ENCODE measurements at regions not wholly inside any gene's neighbourhood (a gene's known extent, or its start where the extent isn't known, plus 50 kb on each side); places are given as distances from the start of the nearest gene placed in this dataset.

GRCh38 chr7:155870334-155871180, 58.3 kb upstream of the SHH start:
- H3K4me3 Mint-ChIP-seq: no peak overlapping the region
- H3K27me3 Mint-ChIP-seq: peaks cover 9 to 28% of the 10 kb centered on the region in 2 donors
- Histone ChIP-seq H3K4me1 (ENCODE audit: insufficient read depth, low read length) (no peaks in the 10 kb centered on the region), H3K9me3 (ENCODE audit: low read length) (no peaks in the 10 kb centered on the region), H3K27ac (ENCODE audit: low read depth, low read length) (no peak overlapping the region), H3K36me3 (ENCODE audit: insufficient read depth, low read length) (no peaks in the 10 kb centered on the region), H3K27me3 (ENCODE audit: insufficient read depth, low read length, poor library complexity, severe bottlenecking) (peaks cover 3% of the 10 kb centered on the region), H3K4me3 (ENCODE audit: low read length) (no peak overlapping the region)
- no peaks in the 10 kb centered on the region for H3K4me1 Mint-ChIP-seq
- H3K9me3 Mint-ChIP-seq: no peaks in the 10 kb centered on the region
- DNase-seq: no peak
- H3K27ac Mint-ChIP-seq: no peak overlapping the region
- no peaks in the 10 kb centered on the region for H3K36me3 Mint-ChIP-seq
- ChIA-PET CTCF (no interaction called here), POLR2A (no interaction called here)

- no peaks in the 10 kb centered on the region for H3K4me1 ChIP-seq (ENCODE audit: insufficient read depth, low read length)
- no peaks in the 10 kb centered on the region for H3K9me3 ChIP-seq (ENCODE audit: low read length)
- Mint-ChIP-seq H3K27ac (no peak overlapping the region), H3K4me3 (no peak overlapping the region), H3K4me1 (no peaks in the 10 kb centered on the region), H3K36me3 (no peaks in the 10 kb centered on the region), H3K27me3 (peaks cover 9 to 31% of the 10 kb centered on the region in 2 donors), H3K9me3 (no peaks in the 10 kb centered on the region)
- ChIA-PET CTCF (no interaction called here), POLR2A (no interaction called here)
- no peaks in the 10 kb centered on the region for H3K36me3 ChIP-seq (ENCODE audit: insufficient read depth, low read length)
- H3K27me3 ChIP-seq (ENCODE audit: insufficient read depth, low read length, poor library complexity, severe bottlenecking): peaks cover 3% of the 10 kb centered on the region
- no peak overlapping the region for H3K4me3 ChIP-seq (ENCODE audit: low read length)
- no peak overlapping the region for H3K27ac ChIP-seq (ENCODE audit: low read depth, low read length)
- DNase-seq: no peak
Measured at GRCh38 chr7:155869784-155870076, 57.5 kb upstream of the SHH start.

GRCh38 chr7:155868955-155869783, 56.9 kb upstream of the SHH start:
- no peaks in the 10 kb centered on the region for H3K9me3 Mint-ChIP-seq
- H3K4me3 Mint-ChIP-seq: no peak overlapping the region
- no peak for DNase-seq
- Histone ChIP-seq H3K27ac (ENCODE audit: low read depth, low read length) (no peak overlapping the region), H3K4me1 (ENCODE audit: insufficient read depth, low read length) (no peaks in the 10 kb centered on the region), H3K27me3 (ENCODE audit: insufficient read depth, low read length, poor library complexity, severe bottlenecking) (peaks cover 3% of the 10 kb centered on the region), H3K9me3 (ENCODE audit: low read length) (no peaks in the 10 kb centered on the region), H3K4me3 (ENCODE audit: low read length) (no peak overlapping the region), H3K36me3 (ENCODE audit: insufficient read depth, low read length) (no peaks in the 10 kb centered on the region)
- ChIA-PET POLR2A (no interaction called here), CTCF (no interaction called here)
- no peaks in the 10 kb centered on the region for H3K36me3 Mint-ChIP-seq
- H3K27ac Mint-ChIP-seq: no peak overlapping the region
- peaks cover 9 to 32% of the 10 kb centered on the region in 2 donors for H3K27me3 Mint-ChIP-seq
- H3K4me1 Mint-ChIP-seq: no peaks in the 10 kb centered on the region

DNA sequence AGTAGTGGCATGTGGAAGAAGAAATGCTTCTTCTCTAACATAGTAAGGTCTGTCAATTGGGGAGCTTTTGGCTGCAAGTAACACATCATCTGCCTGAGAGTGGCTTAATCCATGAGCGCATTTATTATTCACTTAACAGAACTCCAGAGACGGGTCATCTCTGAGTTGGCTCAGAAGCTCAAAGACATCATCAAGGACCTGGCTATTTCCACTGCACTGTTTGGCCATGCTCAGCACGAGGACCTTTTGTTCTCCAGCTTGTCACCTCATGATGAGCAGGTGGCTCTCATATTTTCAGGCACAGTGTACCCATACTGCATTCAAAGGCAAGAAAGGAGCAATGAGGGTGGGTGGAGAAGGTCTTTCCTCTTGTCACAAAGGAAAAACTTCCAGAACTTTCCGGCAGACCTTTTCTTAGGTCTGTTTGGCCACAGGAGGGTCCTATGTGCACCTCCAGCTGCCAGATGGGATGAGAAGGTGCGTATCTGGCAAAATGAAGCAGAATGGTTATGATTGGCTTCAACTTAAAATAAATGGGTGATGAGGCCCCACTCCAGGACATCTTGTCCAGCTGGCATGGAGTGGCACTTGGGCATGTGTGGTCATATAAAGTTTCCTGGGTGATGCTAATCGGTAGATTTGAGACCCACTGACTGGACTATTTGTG, 55.6 kb upstream of the SHH start:
- Mint-ChIP-seq H3K4me3 (no peak overlapping the region), H3K27ac (no peak overlapping the region), H3K9me3 (no peaks in the 10 kb centered on the region), H3K4me1 (no peaks in the 10 kb centered on the region), H3K27me3 (peaks cover 8 to 25% of the 10 kb centered on the region in 2 donors), H3K36me3 (no peaks in the 10 kb centered on the region)
- no peaks in the 10 kb centered on the region for H3K9me3 ChIP-seq (ENCODE audit: low read length)
- H3K36me3 ChIP-seq (ENCODE audit: insufficient read depth, low read length): no peaks in the 10 kb centered on the region
- no peak overlapping the region for H3K4me3 ChIP-seq (ENCODE audit: low read length)
- no peak overlapping the region for H3K27ac ChIP-seq (ENCODE audit: low read depth, low read length)
- DNase-seq: no peak
- ChIA-PET CTCF (no interaction called here), POLR2A (no interaction called here)
- H3K27me3 ChIP-seq (ENCODE audit: insufficient read depth, low read length, poor library complexity, severe bottlenecking): no peaks in the 10 kb centered on the region
- H3K4me1 ChIP-seq (ENCODE audit: insufficient read depth, low read length): no peaks in the 10 kb centered on the region

GRCh38 chr7:155867280-155867679, 55.0 kb upstream of the SHH start:
- Mint-ChIP-seq H3K36me3 (no peaks in the 10 kb centered on the region), H3K27ac (no peak overlapping the region), H3K4me1 (no peaks in the 10 kb centered on the region), H3K27me3 (peaks cover 8 to 25% of the 10 kb centered on the region in 2 donors), H3K4me3 (no peak overlapping the region), H3K9me3 (no peaks in the 10 kb centered on the region)
- H3K27me3 ChIP-seq (ENCODE audit: insufficient read depth, low read length, poor library complexity, severe bottlenecking): no peaks in the 10 kb centered on the region
- H3K36me3 ChIP-seq (ENCODE audit: insufficient read depth, low read length): no peaks in the 10 kb centered on the region
- no peak overlapping the region for H3K27ac ChIP-seq (ENCODE audit: low read depth, low read length)
- ChIA-PET POLR2A (no interaction called here), CTCF (no interaction called here)
- no peaks in the 10 kb centered on the region for H3K4me1 ChIP-seq (ENCODE audit: insufficient read depth, low read length)
- no peak overlapping the region for H3K4me3 ChIP-seq (ENCODE audit: low read length)
- no peaks in the 10 kb centered on the region for H3K9me3 ChIP-seq (ENCODE audit: low read length)
- DNase-seq: no peak

GRCh38 chr7:155865830-155866525, 53.7 kb upstream of the SHH start:
- Mint-ChIP-seq H3K4me1 (no peaks in the 10 kb centered on the region), H3K27me3 (peaks cover 6 to 31% of the 10 kb centered on the region in 2 donors), H3K36me3 (no peaks in the 10 kb centered on the region), H3K4me3 (no peak overlapping the region), H3K9me3 (no peaks in the 10 kb centered on the region), H3K27ac (no peak overlapping the region)
- no peak for DNase-seq
- CTCF ChIA-PET: no interaction called here
- Histone ChIP-seq H3K27me3 (ENCODE audit: insufficient read depth, low read length, poor library complexity, severe bottlenecking) (no peaks in the 10 kb centered on the region), H3K27ac (ENCODE audit: low read depth, low read length) (no peak overlapping the region), H3K36me3 (ENCODE audit: insufficient read depth, low read length) (no peaks in the 10 kb centered on the region), H3K4me3 (ENCODE audit: low read length) (no peak overlapping the region), H3K4me1 (ENCODE audit: insufficient read depth, low read length) (no peaks in the 10 kb centered on the region), H3K9me3 (ENCODE audit: low read length) (no peaks in the 10 kb centered on the region)
- POLR2A ChIA-PET: no interaction called here

GRCh38 chr7:155864991-155865690, 52.9 kb upstream of the SHH start:
- H3K36me3 ChIP-seq (ENCODE audit: insufficient read depth, low read length): no peaks in the 10 kb centered on the region
- ChIA-PET POLR2A (no interaction called here), CTCF (no interaction called here)
- no peak overlapping the region for H3K27ac ChIP-seq (ENCODE audit: low read depth, low read length)
- Mint-ChIP-seq H3K27me3 (peaks cover 6 to 24% of the 10 kb centered on the region in 2 donors), H3K9me3 (no peaks in the 10 kb centered on the region), H3K4me3 (no peak overlapping the region), H3K36me3 (no peaks in the 10 kb centered on the region), H3K27ac (no peak overlapping the region), H3K4me1 (no peaks in the 10 kb centered on the region)
- no peaks in the 10 kb centered on the region for H3K4me1 ChIP-seq (ENCODE audit: insufficient read depth, low read length)
- H3K9me3 ChIP-seq (ENCODE audit: low read length): no peaks in the 10 kb centered on the region
- DNase-seq: no peak
- no peak overlapping the region for H3K4me3 ChIP-seq (ENCODE audit: low read length)
- H3K27me3 ChIP-seq (ENCODE audit: insufficient read depth, low read length, poor library complexity, severe bottlenecking): no peaks in the 10 kb centered on the region

Measured in CD8-positive, alpha-beta memory T cell (primary cell).